ENCODE measurements at regions not wholly inside any gene's neighbourhood (a gene's known extent, or its start where the extent isn't known, plus 50 kb on each side); places are given as distances from the start of the nearest gene placed in this dataset.
"Not testable (repeated sequence)": the region's sequence is repeated elsewhere in the genome, so short reads cannot be mapped to it uniquely, and the experiment has no call there.

GRCh38 chr15:93932164-93932776 lies 299.1 kb upstream of the MCTP2 start:
- DNase-seq: no peak

- no peak for DNase-seq
Observed at GRCh38 chr15:93929375-93930094, 301.8 kb upstream of the MCTP2 start.

- no peak for DNase-seq
Observed at GRCh38 chr15:93920204-93920603, 311.2 kb upstream of the MCTP2 start.

- not testable (repeated sequence) for DNase-seq
Observed at GRCh38 chr15:93918801-93919200, 312.6 kb upstream of the MCTP2 start.

- DNase-seq: no peak
Observed at GRCh38 chr15:93917181-93917580, 314.2 kb upstream of the MCTP2 start.

GRCh38 chr15:93913871-93914270 lies 317.5 kb upstream of the MCTP2 start:
- no peak for DNase-seq

- no peak for DNase-seq
Observed at GRCh38 chr15:93913310-93913709, 318.1 kb upstream of the MCTP2 start.

- DNase-seq: no peak
Observed at GRCh38 chr15:93900476-93901400, 330.6 kb upstream of the MCTP2 start.

GRCh38 chr15:93899817-93900216 lies 331.5 kb upstream of the MCTP2 start:
- DNase-seq: no peak

- no peak for DNase-seq
Observed at GRCh38 chr15:93897377-93897776, 334.0 kb upstream of the MCTP2 start.

GRCh38 chr15:93895976-93896770 lies 335.2 kb upstream of the MCTP2 start:
- DNase-seq: no peak

- DNase-seq: no peak
Observed at GRCh38 chr15:93894438-93895036, 336.8 kb upstream of the MCTP2 start.

- DNase-seq: no peak
Observed at GRCh38 chr15:93887151-93887550, 344.2 kb upstream of the MCTP2 start.

- no peak for DNase-seq
Observed at GRCh38 chr15:93882779-93883178, 348.6 kb upstream of the MCTP2 start.

GRCh38 chr15:93882141-93882540 lies 349.2 kb upstream of the MCTP2 start:
- no peak for DNase-seq

- no peak for DNase-seq
Observed at GRCh38 chr15:93881310-93881709, 350.1 kb upstream of the MCTP2 start.

GRCh38 chr15:93880358-93880757 lies 351.0 kb upstream of the MCTP2 start:
- DNase-seq: no peak

GRCh38 chr15:93870583-93870982 lies 360.8 kb upstream of the MCTP2 start:
- no peak for DNase-seq

- no peak for DNase-seq
Observed at GRCh38 chr15:93866948-93867347, 364.4 kb upstream of the MCTP2 start.

GRCh38 chr15:93866476-93866875 lies 364.9 kb upstream of the MCTP2 start:
- no peak for DNase-seq

GRCh38 chr15:93865586-93865985 lies 365.8 kb upstream of the MCTP2 start:
- no peak for DNase-seq

GRCh38 chr15:93862791-93863190 lies 368.6 kb upstream of the MCTP2 start:
- no peak for DNase-seq

Measured in stimulated activated CD4-positive, alpha-beta T cell treated with anti-CD3 and anti-CD28 coated beads, Interleukin-4, amount 100 ng/mL, for 24 hours (primary cell).